Fibroblast of villous mesenchyme (primary cell): ENCODE measurements at regions not wholly inside any gene's neighbourhood (a gene's known extent, or its start where the extent isn't known, plus 50 kb on each side); places are given as distances from the start of the nearest gene placed in this dataset.

Source experiments
- DNase-seq: peaks from one replicate; pipeline ENCODE4 v3.0.0-alpha.2; 2010; ENCODE audit warnings: low read depth
- H3K4me3 ChIP-seq: 2 replicates; pipeline ENCODE4 v1.5.1; 2011; ENCODE audit warnings: low read depth, mild to moderate bottlenecking, low read length
- TF ChIP-seq, protein P1 (sequence below): IDR thresholded peaks from 2 replicates; pipeline ENCODE4 v1.5.1; 2012; ENCODE audit warnings: low read depth, mild to moderate bottlenecking, low read length; ENCODE audit not compliant: insufficient read depth

DNA sequence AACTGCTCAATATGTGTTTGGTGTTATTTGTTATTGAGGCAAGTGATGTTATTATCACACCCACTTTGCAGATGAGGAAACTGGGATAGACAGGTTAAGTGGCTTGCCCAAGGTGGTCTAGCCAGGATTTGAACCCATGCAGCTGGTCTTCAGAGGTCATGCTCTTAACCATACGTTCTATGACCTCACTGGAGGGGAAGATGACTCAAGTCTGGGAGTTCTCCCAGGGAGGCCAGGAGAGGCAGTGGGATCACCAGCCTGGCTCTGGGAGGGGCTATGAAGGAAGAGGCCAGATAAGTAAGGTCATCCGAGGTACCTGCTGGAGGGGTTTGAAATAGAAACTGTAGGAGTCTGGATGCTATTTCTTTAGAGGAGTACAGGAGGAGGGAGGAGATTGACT lies 95.3 kb downstream of the NAV1 start:
- peak; percentile 81 for DNase-seq
- H3K4me3 ChIP-seq = no peak overlapping the region
- TF ChIP-seq, protein P1, sequence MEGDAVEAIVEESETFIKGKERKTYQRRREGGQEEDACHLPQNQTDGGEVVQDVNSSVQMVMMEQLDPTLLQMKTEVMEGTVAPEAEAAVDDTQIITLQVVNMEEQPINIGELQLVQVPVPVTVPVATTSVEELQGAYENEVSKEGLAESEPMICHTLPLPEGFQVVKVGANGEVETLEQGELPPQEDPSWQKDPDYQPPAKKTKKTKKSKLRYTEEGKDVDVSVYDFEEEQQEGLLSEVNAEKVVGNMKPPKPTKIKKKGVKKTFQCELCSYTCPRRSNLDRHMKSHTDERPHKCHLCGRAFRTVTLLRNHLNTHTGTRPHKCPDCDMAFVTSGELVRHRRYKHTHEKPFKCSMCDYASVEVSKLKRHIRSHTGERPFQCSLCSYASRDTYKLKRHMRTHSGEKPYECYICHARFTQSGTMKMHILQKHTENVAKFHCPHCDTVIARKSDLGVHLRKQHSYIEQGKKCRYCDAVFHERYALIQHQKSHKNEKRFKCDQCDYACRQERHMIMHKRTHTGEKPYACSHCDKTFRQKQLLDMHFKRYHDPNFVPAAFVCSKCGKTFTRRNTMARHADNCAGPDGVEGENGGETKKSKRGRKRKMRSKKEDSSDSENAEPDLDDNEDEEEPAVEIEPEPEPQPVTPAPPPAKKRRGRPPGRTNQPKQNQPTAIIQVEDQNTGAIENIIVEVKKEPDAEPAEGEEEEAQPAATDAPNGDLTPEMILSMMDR = no peak

DNA sequence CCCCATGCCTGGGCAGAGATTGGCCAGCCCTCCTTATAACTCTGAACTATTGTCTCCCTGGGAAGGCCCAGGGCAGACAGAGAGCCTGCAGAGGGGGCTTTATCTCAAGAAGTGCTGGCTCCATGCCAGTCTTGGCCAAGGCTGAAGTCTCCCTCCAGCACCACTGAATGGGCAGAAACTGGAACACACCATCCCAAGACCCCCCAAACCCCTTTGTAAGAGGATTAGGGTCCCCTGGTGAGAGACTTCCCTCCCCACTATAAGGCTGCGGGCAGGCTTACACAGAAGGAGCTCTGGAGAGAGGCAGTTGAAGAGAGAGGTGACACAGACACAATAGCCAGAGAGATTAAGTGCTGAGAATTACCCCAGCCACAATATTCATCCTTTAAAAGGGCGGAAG lies 97.2 kb downstream of the NAV1 start:
- H3K4me3 ChIP-seq = no peak overlapping the region
- TF ChIP-seq, protein P1 = no peak
- no peak for DNase-seq

DNA sequence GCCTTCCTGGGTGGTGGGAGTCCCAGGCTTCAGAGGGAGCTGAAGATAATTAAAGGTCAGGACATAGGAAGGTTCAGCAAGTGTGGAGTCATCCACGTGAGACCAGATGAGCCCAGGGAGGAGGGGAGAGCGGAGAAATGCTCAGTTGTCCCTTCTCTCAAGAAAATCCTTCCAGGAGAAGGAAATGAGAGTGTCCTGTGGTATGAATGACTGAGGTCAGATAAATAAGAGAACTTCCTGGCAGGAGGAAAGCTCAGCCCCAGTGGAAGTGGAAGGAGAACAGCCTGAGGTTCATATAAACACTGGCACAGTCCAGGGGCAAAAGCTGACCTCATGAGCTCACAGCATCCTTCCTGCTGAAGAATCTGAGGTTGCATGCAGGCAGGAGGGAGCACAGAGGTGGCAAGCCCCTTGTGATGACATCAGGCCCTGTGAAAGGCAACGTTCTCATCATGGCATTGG lies 97.6 kb downstream of the NAV1 start:
- TF ChIP-seq, protein P1 = no peak
- DNase-seq = peak; percentile 82
- no peak overlapping the region for H3K4me3 ChIP-seq

DNA sequence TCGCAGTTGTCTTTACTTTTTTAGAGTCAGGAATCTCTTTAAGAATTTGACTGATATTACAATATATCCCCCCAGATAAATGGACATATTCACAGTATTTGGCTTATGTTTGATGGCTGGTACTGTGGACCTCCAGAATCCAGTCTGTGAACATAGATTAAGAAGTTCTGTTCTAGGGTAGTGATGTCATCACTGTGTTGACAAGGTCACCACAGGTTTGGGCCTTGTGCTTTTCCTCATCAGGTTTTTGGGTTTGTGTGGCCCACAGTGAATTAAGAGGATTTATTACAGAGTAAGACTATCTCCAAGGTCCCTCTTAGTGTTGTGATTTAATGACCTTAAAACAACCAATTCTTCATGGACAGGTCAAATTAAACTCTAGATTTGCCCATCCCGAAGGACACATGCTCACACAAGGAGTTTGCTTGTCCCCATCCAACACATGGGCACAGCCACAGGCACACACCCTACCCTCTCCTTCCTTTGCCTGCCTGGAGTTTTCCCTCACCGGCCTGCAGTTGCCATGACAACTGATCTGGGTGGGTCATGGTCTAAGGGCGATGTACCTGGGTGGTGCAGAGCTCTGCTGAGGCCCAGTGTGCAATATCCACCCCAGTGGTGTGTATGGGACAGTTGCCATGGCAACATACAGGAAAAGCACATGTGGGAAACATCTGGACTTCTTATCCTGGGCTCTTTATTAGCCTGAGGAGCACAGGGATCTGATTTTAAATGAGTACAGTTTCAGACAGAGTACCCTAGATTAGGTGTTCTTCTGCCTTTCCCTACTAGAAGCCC lies 98.6 kb downstream of the NAV1 start:
- H3K4me3 ChIP-seq = no peak overlapping the region
- TF ChIP-seq, protein P1 = no peak
- peak; percentile 93 for DNase-seq

DNA sequence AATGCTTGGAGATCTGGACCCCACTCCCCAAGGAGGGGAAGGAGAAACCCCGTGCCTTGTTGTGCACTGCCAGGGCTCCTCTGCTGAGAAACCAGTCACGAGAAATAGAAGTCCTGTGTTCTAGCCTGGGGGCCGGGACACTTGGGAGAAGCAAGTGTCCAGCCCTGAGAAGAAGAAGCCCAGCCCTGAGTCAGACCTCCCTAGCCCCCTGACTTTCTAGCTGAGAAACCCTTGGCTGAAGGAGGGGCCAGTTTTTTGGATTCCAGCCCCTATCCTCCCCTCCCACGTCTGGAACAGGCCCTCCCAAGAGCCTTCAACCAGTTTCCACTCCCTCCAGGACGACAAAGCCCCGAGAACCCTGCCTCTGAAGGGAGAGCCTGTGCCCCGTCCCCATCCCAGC lies 100.5 kb downstream of the NAV1 start:
- H3K4me3 ChIP-seq = no peak overlapping the region
- TF ChIP-seq, protein P1 = no peak
- DNase-seq = no peak

DNA sequence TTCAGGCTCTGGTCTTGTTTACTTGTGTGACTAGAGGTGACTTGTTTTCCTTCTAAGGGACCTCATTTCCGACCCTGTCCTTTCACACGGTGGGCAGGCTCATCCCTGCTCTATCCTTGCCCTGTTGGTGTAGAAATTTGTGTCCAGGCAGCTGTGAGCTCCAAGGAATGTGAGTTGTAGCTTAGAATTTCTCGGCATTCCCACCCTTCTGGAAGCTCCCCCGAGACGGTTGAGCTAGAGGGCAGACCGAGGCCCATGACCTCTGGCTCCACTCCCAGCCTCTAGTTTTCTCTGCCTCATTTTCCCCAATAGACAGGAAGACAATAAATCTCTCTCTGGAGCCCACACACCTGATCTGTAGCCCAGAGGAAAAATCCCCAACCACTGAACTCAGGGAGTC lies 100.9 kb downstream of the NAV1 start:
- TF ChIP-seq, protein P1 = no peak
- H3K4me3 ChIP-seq = no peak overlapping the region
- DNase-seq = peak; percentile 63
